MCF 10A (cell line): ENCODE measurements at regions not wholly inside any gene's neighbourhood (a gene's known extent, or its start where the extent isn't known, plus 50 kb on each side); places are given as distances from the start of the nearest gene placed in this dataset.

Experiments
- BruUV-seq: library from RNA; stranded (reverse); fragments of 400-500 nt; replicated peaks from 2 replicates; lab custom pipeline; 2021; lab: Mats Ljungman, UMichigan
- CTCF ChIA-PET: fragments of 300-600 bp; sonication (Branson Sonifier 250); formaldehyde crosslinking; extraction: SDS; loops from one replicate; lab custom pipeline; 2021; ENCODE audit warnings: antibody characterized with exemption, inconsistent platforms; lab: Yijun Ruan, JAX
- POLR2A ChIA-PET: fragments of 300-600, 350-650 bp; sonication (Branson Sonifier 250); formaldehyde crosslinking; extraction: SDS; loops from one replicate; lab custom pipeline; 2020; ENCODE audit warnings: antibody characterized with exemption, inconsistent platforms; lab: Yijun Ruan, JAX
- DNase-seq: peaks from one replicate; pipeline ENCODE4 v3.0.0-alpha.2; 2018; ENCODE audit not compliant: unreplicated experiment
- H3K27ac Mint-ChIP-seq: one replicate; pipeline ENCODE4 v1.8.0; 2022; ENCODE audit warnings: mild to moderate bottlenecking, low read depth, mixed read lengths; ENCODE audit not compliant: unreplicated experiment
- H3K27me3 Mint-ChIP-seq: one replicate; pipeline ENCODE4 v1.8.0; 2022; ENCODE audit warnings: mixed read lengths; ENCODE audit not compliant: insufficient read depth, unreplicated experiment
- H3K36me3 Mint-ChIP-seq: one replicate; pipeline ENCODE4 v1.8.0; 2022; ENCODE audit warnings: mild to moderate bottlenecking, moderate library complexity, mixed read lengths; ENCODE audit not compliant: insufficient read depth, unreplicated experiment
- H3K4me1 Mint-ChIP-seq: one replicate; pipeline ENCODE4 v1.8.0; 2022; ENCODE audit warnings: mixed read lengths; ENCODE audit not compliant: insufficient read depth, unreplicated experiment
- H3K4me3 Mint-ChIP-seq: one replicate; pipeline ENCODE4 v1.8.0; 2022; ENCODE audit warnings: mild to moderate bottlenecking, moderate library complexity, mixed read lengths; ENCODE audit not compliant: unreplicated experiment
- H3K9me3 Mint-ChIP-seq: one replicate; pipeline ENCODE4 v1.8.0; 2022; ENCODE audit warnings: mixed read lengths; ENCODE audit not compliant: unreplicated experiment
- intact Hi-C: fragments of 100-400 bp; cut with micrococcal nuclease; formaldehyde crosslinking; loops from 2 replicates; pipeline ENCODE4 v1.14.1; 2022
- TF ChIP-seq, protein P1 (sequence below): fragments of 200-600 bp; IDR thresholded peaks from one replicate; pipeline ENCODE4 v1.8.0; 2022; ENCODE audit warnings: antibody characterized with exemption, mild to moderate bottlenecking; ENCODE audit not compliant: unreplicated experiment

DNA sequence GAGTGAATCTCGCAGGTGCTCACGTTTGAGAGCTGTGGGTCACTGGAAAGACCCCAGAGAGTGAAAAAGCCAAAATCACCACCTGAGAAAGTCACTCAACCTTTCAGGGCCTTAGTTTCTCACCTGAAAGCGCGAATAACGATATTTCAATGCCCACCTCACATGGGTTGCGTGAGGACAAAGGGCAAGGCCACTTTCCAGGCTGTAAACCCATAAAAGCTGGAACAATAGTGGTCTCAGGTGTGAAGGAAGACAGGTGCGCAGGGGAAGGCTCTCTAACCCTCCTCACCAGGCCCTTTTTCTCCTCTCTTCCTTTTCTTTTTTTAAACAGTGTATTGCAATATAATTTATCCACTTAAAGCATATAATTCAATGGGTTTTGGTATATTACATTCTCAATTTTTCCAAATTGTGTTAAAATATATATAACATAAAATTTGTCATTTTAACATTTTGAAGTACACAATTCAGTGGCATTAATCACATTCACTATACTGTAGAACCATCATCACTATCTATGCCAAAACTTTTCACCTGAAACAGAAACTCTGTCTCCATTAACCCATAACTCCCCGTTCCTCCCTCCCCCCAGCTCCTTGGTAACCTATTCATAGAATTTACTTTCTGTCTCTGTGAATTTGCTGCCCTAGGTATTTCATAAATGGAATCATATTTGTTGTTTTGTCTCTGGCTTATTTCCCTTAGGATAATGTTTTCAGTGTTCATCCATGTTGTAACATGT lies 118.4 kb upstream of the TNR start:
- TF ChIP-seq, protein P1, sequence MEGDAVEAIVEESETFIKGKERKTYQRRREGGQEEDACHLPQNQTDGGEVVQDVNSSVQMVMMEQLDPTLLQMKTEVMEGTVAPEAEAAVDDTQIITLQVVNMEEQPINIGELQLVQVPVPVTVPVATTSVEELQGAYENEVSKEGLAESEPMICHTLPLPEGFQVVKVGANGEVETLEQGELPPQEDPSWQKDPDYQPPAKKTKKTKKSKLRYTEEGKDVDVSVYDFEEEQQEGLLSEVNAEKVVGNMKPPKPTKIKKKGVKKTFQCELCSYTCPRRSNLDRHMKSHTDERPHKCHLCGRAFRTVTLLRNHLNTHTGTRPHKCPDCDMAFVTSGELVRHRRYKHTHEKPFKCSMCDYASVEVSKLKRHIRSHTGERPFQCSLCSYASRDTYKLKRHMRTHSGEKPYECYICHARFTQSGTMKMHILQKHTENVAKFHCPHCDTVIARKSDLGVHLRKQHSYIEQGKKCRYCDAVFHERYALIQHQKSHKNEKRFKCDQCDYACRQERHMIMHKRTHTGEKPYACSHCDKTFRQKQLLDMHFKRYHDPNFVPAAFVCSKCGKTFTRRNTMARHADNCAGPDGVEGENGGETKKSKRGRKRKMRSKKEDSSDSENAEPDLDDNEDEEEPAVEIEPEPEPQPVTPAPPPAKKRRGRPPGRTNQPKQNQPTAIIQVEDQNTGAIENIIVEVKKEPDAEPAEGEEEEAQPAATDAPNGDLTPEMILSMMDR = no peak
- no peaks in the 10 kb centered on the region for H3K9me3 Mint-ChIP-seq
- H3K27me3 Mint-ChIP-seq = peaks cover 43% of the 10 kb centered on the region
- DNase-seq = no peak
- no peaks in the 10 kb centered on the region for H3K4me1 Mint-ChIP-seq
- H3K27ac Mint-ChIP-seq = no peak overlapping the region
- BruUV-seq = no TSS peak
- CTCF ChIA-PET = interaction anchor here (0.6 kb wide), 1 partner anchor 231 kb away, joined by 3 read pairs; no protein-coding TSS in a partner anchor
- H3K36me3 Mint-ChIP-seq = no peaks in the 10 kb centered on the region
- intact Hi-C loops = no loop called here
- POLR2A ChIA-PET = no interaction called here
- no peak overlapping the region for H3K4me3 Mint-ChIP-seq

DNA sequence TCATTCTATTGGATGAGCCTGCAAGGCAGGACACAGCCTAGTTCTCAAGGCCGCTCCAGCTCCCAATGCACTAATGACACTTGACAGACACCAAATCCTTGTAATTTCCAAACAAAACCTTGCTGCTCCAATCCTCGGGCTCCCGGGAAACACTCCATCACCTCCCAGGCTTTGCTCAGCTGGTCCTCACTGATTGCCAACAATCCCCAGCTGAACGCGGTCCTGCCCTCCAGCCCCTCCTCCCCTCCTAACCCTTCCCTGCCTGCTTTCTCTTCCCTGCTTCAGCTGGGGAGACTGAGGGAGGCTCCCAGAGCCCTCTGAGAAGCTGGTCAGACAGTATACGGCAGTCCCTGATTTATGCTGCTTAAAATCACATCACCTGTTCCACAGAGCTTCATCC lies 114.4 kb upstream of the TNR start:
- no TSS peak for BruUV-seq
- ChIA-PET CTCF (interaction anchor here (0.9 kb wide), 1 partner anchor 204 kb away, joined by 3 read pairs; no protein-coding TSS in a partner anchor), POLR2A (no interaction called here)
- TF ChIP-seq, protein P1 = no peak
- intact Hi-C loops = no loop called here
- Mint-ChIP-seq H3K36me3 (no peaks in the 10 kb centered on the region), H3K27me3 (peaks cover 84% of the 10 kb centered on the region), H3K4me1 (no peaks in the 10 kb centered on the region), H3K4me3 (no peak overlapping the region), H3K27ac (no peak overlapping the region), H3K9me3 (no peaks in the 10 kb centered on the region)
- DNase-seq = no peak

DNA sequence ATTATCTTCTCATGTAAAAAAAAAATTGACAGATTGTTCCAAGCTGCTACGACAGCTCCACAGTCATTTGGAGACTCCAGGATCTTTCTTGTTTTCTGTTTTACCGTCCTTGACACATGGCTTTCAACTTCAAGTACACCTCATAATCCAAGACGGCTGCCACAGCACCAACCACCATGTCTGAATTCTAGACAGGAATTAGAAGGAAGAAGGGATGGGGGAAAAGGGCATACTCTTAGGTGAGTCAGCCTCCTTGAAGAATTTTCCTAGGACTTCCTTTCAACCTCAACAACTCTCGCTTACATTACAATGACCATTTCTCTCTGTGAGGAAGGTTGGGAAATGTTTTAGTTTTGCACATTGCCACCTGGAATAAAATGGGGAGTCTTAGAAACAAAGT lies 110.3 kb upstream of the TNR start:
- DNase-seq = no peak
- ChIA-PET POLR2A (no interaction called here), CTCF (interaction anchor here (1.3 kb wide), 1 partner anchor 109 kb away, joined by 3 read pairs; no protein-coding TSS in a partner anchor)
- H3K27ac Mint-ChIP-seq = no peak overlapping the region
- H3K9me3 Mint-ChIP-seq = no peaks in the 10 kb centered on the region
- TF ChIP-seq, protein P1 = no peak
- no peak overlapping the region for H3K4me3 Mint-ChIP-seq
- no peaks in the 10 kb centered on the region for H3K4me1 Mint-ChIP-seq
- BruUV-seq = no TSS peak
- H3K27me3 Mint-ChIP-seq = peaks cover 85% of the 10 kb centered on the region
- no peaks in the 10 kb centered on the region for H3K36me3 Mint-ChIP-seq
- intact Hi-C loops = no loop called here

GRCh38 chr1:175851749-175852148 lies 108.4 kb upstream of the TNR start:
- Mint-ChIP-seq H3K9me3 (no peaks in the 10 kb centered on the region), H3K4me3 (no peak overlapping the region), H3K4me1 (no peaks in the 10 kb centered on the region), H3K36me3 (no peaks in the 10 kb centered on the region), H3K27me3 (peaks cover 85% of the 10 kb centered on the region), H3K27ac (no peak overlapping the region)
- intact Hi-C loops = no loop called here
- ChIA-PET POLR2A (no interaction called here), CTCF (interaction anchor here (0.6 to 0.7 kb wide), 3 partner anchors 103 to 564 kb away, joined by 3 read pairs; no protein-coding TSS in a partner anchor)
- TF ChIP-seq, protein P1 = no peak
- DNase-seq = no peak
- no TSS peak for BruUV-seq
